ENCODE measurements at regions not wholly inside any gene's neighbourhood (a gene's known extent, or its start where the extent isn't known, plus 50 kb on each side); places are given as distances from the start of the nearest gene placed in this dataset.
A peak's percentile ranks its signal among the peaks of the same experiment; 100 is the strongest.
"Not testable (repeated sequence)": the region's sequence is repeated elsewhere in the genome, so short reads cannot be mapped to it uniquely, and the experiment has no call there.

GRCh38 chr6:167709776-167710336 lies 116.9 kb upstream of the AFDN start:
- not testable (repeated sequence) for DNase-seq (ENCODE audit: low read depth)

GRCh38 chr6:167710363-167710920 lies 116.3 kb upstream of the AFDN start:
- DNase-seq (ENCODE audit: low read depth), result no peak

GRCh38 chr6:167711211-167711610 lies 115.5 kb upstream of the AFDN start:
- DNase-seq (ENCODE audit: low read depth), result no peak

- DNase-seq (ENCODE audit: low read depth), result no peak
Observed at GRCh38 chr6:167711768-167712730, 114.7 kb upstream of the AFDN start.

- DNase-seq (ENCODE audit: low read depth), result no peak
Observed at GRCh38 chr6:167712731-167713475, 113.8 kb upstream of the AFDN start.

- DNase-seq (ENCODE audit: low read depth), result no peak
Observed at GRCh38 chr6:167714152-167714551, 112.6 kb upstream of the AFDN start.

GRCh38 chr6:167717455-167717854 lies 109.3 kb upstream of the AFDN start:
- no peak for DNase-seq (ENCODE audit: low read depth)

GRCh38 chr6:167717867-167718266 lies 108.8 kb upstream of the AFDN start:
- DNase-seq (ENCODE audit: low read depth), result no peak

GRCh38 chr6:167719920-167720319 lies 106.8 kb upstream of the AFDN start:
- no peak for DNase-seq (ENCODE audit: low read depth)

GRCh38 chr6:167720456-167721285 lies 106.0 kb upstream of the AFDN start:
- DNase-seq (ENCODE audit: low read depth), result no peak

- no peak for DNase-seq (ENCODE audit: low read depth)
Observed at GRCh38 chr6:167721291-167721690, 105.4 kb upstream of the AFDN start.

GRCh38 chr6:167722634-167723309 lies 103.9 kb upstream of the AFDN start:
- DNase-seq (ENCODE audit: low read depth), result no peak

- no peak for DNase-seq (ENCODE audit: low read depth)
Observed at GRCh38 chr6:167726043-167726621, 100.6 kb upstream of the AFDN start.

GRCh38 chr6:167730441-167730840 lies 96.3 kb upstream of the AFDN start:
- DNase-seq (ENCODE audit: low read depth), result no peak

GRCh38 chr6:167731216-167731615 lies 95.5 kb upstream of the AFDN start:
- no peak for DNase-seq (ENCODE audit: low read depth)

- DNase-seq (ENCODE audit: low read depth), result no peak
Observed at GRCh38 chr6:167731731-167732422, 94.8 kb upstream of the AFDN start.

- DNase-seq (ENCODE audit: low read depth), result peak; percentile 28
Observed at GRCh38 chr6:167733740-167734661, 92.7 kb upstream of the AFDN start.

GRCh38 chr6:167734662-167735083 lies 92.0 kb upstream of the AFDN start:
- no peak for DNase-seq (ENCODE audit: low read depth)
